NCI-H345 (cell line): ENCODE measurements at regions not wholly inside any gene's neighbourhood (a gene's known extent, or its start where the extent isn't known, plus 50 kb on each side); places are given as distances from the start of the nearest gene placed in this dataset.

Source experiments
- DNase-seq: peaks from one replicate; lab custom pipeline; 2025; lab: John Stamatoyannopoulos, UW

- no peak for DNase-seq
These were observed 113.7 kb downstream of the RNASET2 start for GRCh38 chr6:166842607-166843006.

GRCh38 chr6:166841216-166841615 is 115.1 kb downstream of the RNASET2 start:
- no peak for DNase-seq

DNA sequence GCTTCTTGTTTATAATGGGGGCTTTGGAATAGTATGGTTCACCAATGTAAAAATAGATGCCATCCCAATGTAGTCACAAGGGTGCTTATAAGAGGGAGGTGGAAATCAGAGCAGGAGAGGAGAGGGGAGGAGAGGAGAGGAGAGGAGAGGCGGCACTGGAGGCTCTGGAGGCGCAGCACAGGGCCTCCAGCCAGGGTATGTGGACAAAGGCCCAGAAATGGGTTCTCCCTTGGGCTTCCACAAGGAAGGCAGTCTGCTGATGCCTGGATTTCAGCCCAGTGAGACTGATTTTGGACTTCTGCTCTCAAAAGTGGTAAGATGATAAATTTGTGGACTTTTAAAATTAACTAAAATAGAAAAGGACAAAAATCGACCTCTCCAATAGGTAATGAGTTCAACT is 116.8 kb downstream of the RNASET2 start:
- no peak for DNase-seq

DNA sequence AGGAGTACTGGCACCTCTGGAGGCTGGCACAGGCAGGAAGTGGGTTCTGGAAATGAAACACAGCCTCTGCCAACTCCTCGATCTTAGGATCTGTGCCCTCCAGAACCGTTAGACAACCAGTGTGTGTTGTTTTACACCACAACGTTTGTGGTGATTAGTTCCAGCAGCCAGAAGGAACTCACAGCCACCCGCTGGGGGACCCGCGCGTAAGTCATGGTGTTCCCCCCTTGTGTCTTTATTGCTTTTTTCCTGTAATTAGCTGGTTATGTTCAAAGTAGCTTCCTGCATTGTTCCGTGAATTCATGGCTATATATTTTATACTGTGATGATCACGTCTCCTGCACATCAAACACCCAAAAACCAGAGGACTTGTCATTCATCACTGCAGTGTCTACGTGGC is 117.4 kb downstream of the RNASET2 start:
- no peak for DNase-seq

DNA sequence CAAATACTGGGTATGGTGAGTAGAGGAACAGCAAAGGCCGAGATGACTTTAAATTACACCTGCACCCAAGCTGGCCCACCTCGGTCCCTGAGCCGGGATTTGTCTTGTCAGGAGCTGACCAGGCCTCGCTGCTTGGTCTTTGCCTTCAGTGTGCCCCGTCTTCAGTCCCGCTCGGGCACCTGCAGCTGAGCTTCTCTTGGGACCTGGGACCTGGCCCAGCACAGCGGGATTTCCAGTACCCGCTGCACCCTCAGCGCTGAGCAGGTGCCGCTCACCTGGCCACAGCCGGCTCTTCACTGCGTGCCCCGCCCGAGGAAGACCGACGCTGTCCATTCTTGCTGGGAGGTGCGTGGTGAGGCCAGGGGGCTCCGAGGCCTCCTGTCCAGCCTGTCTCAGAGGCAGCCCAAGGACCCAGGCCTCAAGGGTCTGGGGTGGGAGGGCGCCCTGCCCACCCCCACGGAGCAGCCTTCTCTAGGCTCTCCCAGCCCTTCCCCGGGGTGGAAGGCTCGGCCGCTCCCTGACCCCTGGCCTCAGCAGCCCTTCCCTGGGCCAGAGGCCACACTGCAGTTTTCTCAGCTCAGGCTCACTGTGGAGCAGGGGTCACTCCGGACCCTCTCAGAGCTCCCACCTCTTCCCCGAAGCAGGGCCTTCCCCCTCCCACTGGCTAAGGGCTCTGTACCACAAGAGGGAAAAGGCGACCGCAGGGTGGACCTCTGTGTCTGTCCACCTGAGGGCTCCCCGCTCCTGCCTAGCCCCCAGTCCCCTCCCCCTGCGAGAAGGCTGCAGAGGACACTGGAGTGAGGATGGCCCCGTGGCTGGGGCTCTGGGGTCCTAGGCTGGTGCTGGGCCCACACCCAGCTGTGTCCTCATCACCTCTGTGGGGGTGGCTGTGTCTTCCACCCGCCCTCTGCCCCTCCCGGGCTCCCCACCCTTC is 119.3 kb downstream of the RNASET2 start:
- DNase-seq = no peak

DNA sequence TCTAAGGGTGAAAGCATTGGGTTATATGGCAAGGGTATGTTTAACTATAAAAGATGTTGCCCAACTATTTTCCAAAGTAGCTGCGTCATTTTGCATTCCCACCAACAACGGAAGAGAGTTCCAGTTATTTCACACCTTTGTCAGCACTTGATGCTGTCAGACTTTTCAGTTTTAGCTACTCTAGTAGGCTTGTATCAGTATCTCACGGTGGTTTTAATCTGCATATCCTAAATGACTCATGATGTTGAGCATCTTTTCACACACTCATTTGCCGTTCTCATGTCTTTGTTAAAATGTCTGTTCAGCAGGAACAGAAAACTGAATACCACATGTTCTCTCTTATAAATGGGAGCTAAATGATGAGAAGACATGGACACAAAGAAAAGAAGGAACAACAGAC is 122.3 kb downstream of the RNASET2 start:
- no peak for DNase-seq

GRCh38 chr6:166830891-166831363 is 125.4 kb downstream of the RNASET2 start:
- DNase-seq = no peak

DNA sequence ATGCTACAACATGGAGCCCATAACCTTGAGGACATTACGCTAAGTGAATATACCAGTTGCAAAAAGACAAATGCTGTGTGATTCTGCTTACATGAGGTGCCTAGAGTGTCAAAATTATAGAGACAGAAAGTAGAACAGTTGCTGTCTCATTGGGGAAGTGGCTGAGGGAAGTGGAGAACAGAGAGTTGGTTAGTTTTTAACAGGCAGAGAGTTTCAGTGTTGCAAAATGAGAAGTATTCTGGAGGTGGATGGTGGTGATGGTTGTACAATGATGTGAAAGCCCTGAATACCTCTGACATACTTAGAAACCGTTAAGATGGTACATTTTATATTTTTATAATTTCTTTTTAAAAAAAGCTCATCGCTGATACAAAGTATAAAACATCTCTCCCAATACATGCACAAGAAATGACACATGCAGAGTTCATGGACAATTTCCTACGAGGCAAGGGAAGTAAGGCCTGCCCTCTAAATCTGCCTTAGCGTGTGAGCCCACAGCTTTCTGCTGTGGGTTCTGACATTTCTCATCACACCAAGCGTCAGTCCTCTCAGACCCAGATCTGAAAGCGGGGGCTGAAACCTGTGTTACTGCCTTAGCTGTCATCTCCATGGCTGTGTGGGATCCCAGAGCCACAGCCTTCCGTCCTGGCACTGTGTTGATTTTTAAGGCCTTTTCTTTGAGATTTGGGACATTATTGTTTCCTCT is 126.0 kb downstream of the RNASET2 start:
- DNase-seq = no peak

GRCh38 chr6:166826264-166826663 is 130.1 kb downstream of the RNASET2 start:
- DNase-seq = no peak

GRCh38 chr6:166825553-166826145 is 130.7 kb downstream of the RNASET2 start:
- no peak for DNase-seq

DNA sequence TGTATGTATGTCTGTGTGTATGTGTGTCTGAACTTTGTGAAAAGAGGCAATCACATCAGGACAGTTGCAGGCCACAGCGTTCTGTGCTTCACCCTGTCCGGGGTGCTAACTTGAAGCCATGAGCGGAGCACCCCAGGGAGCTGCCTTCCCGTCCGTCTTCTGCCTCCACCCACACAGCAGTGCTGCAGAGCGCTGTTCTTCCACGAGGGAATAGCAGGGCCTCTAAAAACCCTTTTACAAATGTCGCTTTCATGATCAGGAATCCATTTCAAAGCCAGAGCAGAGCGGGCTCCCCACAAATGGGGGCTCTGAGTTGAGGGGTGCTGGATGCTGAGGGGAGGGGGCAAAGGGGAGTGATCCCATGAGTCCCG is 131.5 kb downstream of the RNASET2 start:
- DNase-seq = no peak

DNA sequence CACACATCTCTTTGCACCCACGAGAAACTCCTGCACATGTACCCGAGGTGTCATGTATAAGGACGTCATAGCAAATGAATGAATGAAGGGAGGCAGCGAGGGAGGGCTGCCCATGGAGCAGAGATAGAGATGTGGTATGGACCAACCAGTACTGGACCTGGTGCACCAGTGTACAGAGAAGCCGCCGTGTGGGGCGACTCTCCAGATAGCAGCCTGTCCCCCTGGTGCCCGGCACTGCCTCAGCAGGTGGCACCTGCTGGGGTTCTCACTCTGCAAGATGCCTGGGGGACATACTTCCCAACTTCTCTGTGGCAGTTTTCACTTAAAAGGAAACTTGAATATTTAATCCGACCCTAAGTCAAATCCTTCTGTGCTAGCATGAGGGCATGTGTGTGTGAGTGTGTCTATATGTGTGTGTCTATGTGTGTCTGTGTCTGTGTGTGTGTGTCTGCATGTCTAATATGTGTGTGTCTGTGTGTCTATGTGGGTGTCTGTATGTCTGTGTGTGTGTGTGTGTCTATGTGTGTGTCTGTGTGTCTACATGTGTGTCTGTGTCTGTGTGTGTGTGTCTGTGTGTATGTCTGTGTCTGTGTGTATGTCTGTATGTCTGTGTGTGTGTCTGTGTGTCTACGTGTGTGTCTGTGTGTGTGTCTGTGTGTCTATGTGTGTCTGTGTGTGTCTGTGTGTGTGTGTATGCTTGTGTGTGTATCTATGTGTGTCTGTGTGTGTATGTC is 132.0 kb downstream of the RNASET2 start:
- no peak for DNase-seq

- no peak for DNase-seq
These were observed 133.7 kb downstream of the RNASET2 start for GRCh38 chr6:166822609-166823008.

DNA sequence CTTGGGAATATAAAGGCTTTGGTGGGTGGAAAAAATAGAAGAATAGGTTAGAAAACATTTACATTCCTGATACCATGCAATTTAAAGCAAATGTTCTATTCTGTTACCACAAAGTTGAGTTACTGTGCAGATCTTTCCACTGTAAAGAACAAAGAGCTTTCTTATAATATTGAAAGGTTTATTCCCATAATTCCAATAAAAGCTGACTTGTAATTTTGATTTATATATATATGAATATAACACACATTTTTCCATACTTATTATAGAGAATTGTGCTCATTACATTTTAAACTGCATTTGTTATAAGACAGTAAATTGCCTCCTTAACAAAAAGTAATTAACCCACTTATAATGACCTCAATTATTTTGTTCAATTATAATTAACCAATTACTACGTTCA is 135.9 kb downstream of the RNASET2 start:
- DNase-seq = no peak

- DNase-seq = no peak
These were observed 136.3 kb downstream of the RNASET2 start for GRCh38 chr6:166820070-166820469.

DNA sequence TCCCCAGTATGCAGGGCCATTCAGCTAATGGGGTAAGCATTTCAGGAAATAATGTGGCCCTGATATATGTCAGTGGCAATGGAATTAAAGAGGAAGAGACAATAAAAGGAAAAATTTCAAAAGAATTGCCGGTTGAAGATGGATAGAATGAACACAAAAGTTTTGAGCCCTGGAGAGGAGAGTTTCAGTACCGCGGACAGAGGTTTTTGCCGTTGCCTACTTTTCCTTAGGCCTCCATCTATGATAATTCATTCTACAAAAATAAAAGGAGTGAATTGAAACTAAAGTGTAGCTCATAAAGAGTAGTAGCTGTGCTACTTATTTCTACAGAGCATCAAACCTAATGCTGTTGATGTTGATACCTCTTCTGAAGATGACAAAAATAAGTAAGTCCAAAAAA is 140.7 kb downstream of the RNASET2 start:
- no peak for DNase-seq

- DNase-seq = no peak
These were observed 142.0 kb downstream of the RNASET2 start for GRCh38 chr6:166814390-166814789.

GRCh38 chr6:166813461-166813860 is 142.9 kb downstream of the RNASET2 start:
- no peak for DNase-seq

DNA sequence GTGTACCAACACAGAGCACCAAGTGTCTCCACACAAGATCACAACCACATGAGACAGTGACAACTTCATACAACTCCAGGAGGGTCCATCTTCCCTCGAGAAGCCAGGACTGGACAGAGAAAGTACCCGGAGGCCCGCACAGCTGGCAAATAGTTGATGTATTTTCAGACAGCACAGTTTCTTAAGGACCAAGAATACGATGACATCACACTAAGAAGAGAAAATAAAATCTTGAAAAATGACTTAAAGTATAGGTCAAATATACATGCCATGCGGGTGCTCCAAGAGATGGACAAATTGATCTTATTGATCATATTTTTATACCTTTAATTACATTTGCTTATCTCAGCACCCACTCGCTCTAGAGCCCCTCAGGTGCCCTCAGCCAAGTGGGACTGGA is 145.5 kb downstream of the RNASET2 start:
- no peak for DNase-seq

- no peak for DNase-seq
These were observed 146.6 kb downstream of the RNASET2 start for GRCh38 chr6:166809721-166810120.

DNA sequence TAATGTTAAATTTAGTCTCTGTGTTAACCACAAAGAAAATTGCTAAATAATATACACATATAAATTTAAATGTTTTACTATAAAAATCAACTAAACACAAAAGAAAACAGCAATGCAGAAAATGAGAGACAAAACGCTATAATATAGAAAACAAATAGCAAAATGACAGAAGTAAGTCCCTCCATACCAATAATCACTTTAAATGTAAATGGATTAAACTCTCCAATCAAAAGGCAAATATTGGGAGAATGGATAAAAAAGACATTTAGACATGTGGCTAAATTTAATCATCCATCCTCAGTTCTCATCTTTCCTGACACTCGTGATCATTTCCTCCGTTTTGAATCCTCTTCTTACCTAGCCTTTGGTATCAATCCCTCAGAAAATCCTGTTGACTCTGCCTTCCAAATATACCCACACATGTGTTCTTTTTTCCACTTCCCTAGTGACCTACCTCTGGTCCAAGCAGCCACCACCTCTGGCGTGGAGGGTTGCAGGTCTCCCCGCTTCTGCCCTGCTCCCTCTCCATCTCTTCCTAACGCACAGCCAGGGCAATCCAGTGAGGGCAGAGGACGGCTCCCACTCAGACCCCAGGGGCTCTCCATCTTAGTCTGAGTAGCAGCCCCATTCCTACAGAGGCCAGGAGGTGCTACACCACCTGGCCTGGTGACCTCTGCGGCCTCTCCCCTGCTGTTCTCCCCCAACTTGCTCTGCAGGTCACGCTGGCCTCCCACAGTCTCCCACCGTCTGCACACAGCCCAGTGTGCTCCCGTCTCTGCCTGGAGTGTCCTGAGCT is 149.2 kb downstream of the RNASET2 start:
- no peak for DNase-seq
